Choroid plexus epithelial cell (primary cell): ENCODE measurements at regions not wholly inside any gene's neighbourhood (a gene's known extent, or its start where the extent isn't known, plus 50 kb on each side); places are given as distances from the start of the nearest gene placed in this dataset.

Experiments used
- DNase-seq: peaks from one replicate; pipeline ENCODE4 v3.0.0-alpha.2; 2010; ENCODE audit warnings: low read depth
- H3K4me3 ChIP-seq: 2 replicates; pipeline ENCODE4 v1.5.1; 2011; ENCODE audit warnings: low read depth, mild to moderate bottlenecking, control low read depth, low read length, moderate library complexity
- CTCF ChIP-seq: conservative IDR thresholded peaks from 2 replicates; pipeline ENCODE4 v1.5.1; 2011; ENCODE audit warnings: low read depth, mild to moderate bottlenecking, control low read depth, inconsistent platforms, low read length, moderate library complexity

GRCh38 chr22:27050771-27051170 is 393.4 kb downstream of the MIAT start:
- H3K4me3 ChIP-seq: no peak overlapping the region
- no peak for TF ChIP-seq CTCF
- no peak for DNase-seq

- no peak for TF ChIP-seq CTCF
- no peak for DNase-seq
- no peak overlapping the region for H3K4me3 ChIP-seq
These were observed 394.0 kb downstream of the MIAT start for GRCh38 chr22:27051407-27051806.

- TF ChIP-seq CTCF: no peak
- DNase-seq: peak; percentile 15
- H3K4me3 ChIP-seq: no peak overlapping the region
These were observed 400.3 kb downstream of the MIAT start for GRCh38 chr22:27057717-27058116.

GRCh38 chr22:27060190-27060589 is 402.8 kb downstream of the MIAT start:
- no peak for TF ChIP-seq CTCF
- DNase-seq: no peak
- no peak overlapping the region for H3K4me3 ChIP-seq

- H3K4me3 ChIP-seq: no peak overlapping the region
- DNase-seq: no peak
- no peak for TF ChIP-seq CTCF
These were observed 405.5 kb downstream of the MIAT start for GRCh38 chr22:27062910-27063309.

GRCh38 chr22:27063406-27063805 is 406.0 kb downstream of the MIAT start:
- TF ChIP-seq CTCF: no peak
- DNase-seq: peak; percentile 23
- H3K4me3 ChIP-seq: no peak overlapping the region

GRCh38 chr22:27063841-27064240 is 406.5 kb downstream of the MIAT start:
- DNase-seq: no peak
- no peak for TF ChIP-seq CTCF
- H3K4me3 ChIP-seq: no peak overlapping the region
